ENCODE measurements at regions not wholly inside any gene's neighbourhood (a gene's known extent, or its start where the extent isn't known, plus 50 kb on each side); places are given as distances from the start of the nearest gene placed in this dataset.
"Not testable (repeated sequence)": the region's sequence is repeated elsewhere in the genome, so short reads cannot be mapped to it uniquely, and the experiment has no call there.

DNA sequence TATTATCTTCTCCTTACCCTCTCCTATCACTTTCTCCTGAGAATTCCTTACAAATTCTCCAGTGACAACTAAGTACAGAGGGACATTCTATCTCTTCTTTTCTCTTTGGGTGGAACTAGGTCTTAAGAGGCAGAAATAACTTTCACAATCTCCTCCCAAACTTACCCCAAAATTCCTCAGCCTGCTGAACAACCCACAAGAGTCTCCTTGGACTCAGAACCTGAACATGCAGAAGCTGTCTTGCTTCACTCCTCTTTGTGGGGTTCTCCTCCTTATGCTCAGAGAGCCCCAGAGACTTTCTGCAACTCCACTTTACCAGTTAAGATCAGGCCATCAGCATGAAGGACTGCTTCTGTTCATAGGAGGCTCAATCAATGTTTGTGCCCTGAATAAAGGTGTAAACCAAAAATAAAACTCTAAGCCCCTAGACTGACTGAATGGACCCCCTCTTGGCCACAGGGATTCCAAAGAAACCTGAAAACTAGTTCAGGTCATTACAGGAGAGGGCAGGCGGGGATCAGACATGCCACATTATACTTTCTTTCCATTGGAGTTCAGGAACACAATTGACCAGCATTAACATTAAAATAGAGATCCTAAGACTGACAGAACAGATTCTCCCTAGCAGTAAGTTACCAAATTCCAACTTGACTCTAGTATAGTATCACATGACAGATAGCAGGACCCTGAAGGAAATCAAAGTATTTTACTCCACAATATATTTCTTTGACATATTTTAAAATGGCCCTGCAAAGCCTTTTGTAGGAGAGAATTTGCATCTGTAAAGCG is 179.7 kb upstream of the FBXL17 start:
- TF ChIP-seq, protein P1, sequence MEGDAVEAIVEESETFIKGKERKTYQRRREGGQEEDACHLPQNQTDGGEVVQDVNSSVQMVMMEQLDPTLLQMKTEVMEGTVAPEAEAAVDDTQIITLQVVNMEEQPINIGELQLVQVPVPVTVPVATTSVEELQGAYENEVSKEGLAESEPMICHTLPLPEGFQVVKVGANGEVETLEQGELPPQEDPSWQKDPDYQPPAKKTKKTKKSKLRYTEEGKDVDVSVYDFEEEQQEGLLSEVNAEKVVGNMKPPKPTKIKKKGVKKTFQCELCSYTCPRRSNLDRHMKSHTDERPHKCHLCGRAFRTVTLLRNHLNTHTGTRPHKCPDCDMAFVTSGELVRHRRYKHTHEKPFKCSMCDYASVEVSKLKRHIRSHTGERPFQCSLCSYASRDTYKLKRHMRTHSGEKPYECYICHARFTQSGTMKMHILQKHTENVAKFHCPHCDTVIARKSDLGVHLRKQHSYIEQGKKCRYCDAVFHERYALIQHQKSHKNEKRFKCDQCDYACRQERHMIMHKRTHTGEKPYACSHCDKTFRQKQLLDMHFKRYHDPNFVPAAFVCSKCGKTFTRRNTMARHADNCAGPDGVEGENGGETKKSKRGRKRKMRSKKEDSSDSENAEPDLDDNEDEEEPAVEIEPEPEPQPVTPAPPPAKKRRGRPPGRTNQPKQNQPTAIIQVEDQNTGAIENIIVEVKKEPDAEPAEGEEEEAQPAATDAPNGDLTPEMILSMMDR (IDR thresholded peaks at IDR 0.05; ENCODE audit: low read depth, low read length): no peak
- no peak overlapping the region for H3K4me3 ChIP-seq (ENCODE audit: low read depth, low read length)

DNA sequence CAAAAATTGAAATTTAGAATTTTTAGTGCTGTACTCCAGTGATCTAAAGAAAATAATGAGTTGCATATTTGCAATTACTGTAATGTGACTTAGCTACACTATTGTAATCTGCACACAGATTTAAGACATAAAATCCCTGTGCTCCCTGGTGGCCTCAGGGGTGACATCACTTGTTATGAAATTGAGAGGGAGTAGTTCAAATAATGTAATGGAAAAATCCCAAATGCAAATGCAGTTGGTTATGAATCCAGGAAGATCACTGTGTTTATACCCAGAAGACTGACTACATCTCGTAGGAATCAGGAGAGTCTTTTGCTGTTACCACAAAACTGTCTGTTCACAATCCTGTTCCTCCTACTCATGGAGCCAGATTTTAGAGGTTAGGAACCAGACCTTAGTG is 178.7 kb upstream of the FBXL17 start:
- TF ChIP-seq, protein P1 (IDR thresholded peaks at IDR 0.05; ENCODE audit: low read depth, low read length): no peak
- no peak overlapping the region for H3K4me3 ChIP-seq (ENCODE audit: low read depth, low read length)

DNA sequence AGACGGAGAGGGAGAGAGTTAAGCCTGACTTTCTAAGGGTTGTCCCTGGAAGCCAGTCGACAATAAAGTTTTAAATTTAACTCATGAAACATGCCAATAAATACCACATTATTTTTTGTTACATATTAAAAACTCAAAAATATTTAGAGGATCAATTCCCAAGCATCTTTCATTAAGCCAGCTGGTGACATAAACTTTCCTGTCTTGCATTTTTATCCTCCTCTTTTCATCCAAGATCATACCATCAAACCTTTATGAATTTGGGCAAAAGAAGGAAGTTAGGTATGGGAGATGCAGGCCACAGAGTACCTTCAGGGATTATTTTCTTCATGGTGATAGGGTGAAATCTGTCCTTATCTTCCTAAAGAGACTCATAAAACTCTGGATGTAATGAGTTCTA is 178.3 kb upstream of the FBXL17 start:
- TF ChIP-seq, protein P1 (IDR thresholded peaks at IDR 0.05; ENCODE audit: low read depth, low read length): no peak
- no peak overlapping the region for H3K4me3 ChIP-seq (ENCODE audit: low read depth, low read length)

DNA sequence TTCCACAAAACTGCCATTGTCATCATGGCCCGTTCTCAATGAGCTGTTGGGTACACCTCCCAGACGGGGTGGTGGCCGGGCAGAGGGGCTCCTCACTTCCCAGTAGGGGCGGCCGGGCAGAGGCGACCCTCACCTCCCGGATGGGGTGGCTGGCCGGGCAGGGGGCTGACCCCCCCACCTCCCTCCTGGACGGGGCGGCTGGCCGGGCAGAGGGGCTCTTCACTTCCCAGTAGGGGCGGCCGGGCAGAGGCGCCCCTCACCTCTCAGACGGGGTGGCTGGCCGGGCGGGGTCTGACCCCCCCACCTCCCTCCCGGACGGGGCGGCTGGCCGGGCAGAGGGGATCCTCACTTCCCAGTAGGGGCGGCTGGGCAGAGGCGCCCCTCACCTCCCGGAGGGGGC is 176.9 kb upstream of the FBXL17 start:
- not testable (repeated sequence) for H3K4me3 ChIP-seq (ENCODE audit: low read depth, low read length)

DNA sequence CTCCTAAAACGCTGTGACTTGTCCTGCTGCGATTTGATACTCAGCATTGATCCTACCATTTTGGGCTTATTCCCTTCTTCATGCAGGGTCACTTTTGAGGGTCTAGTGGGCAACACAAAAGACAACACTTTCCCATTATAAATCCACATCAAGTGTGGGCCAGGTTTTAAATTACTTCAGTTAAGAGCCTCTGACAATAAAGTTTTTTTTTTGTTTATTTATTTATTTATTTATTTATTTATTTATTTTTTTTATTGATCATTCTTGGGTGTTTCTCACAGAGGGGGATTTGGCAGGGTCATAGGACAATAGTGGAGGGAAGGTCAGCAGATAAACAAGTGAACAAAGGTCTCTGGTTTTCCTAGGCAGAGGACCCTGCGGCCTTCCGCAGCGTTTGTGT is 176.2 kb upstream of the FBXL17 start:
- not testable (repeated sequence) for H3K4me3 ChIP-seq (ENCODE audit: low read depth, low read length)

DNA sequence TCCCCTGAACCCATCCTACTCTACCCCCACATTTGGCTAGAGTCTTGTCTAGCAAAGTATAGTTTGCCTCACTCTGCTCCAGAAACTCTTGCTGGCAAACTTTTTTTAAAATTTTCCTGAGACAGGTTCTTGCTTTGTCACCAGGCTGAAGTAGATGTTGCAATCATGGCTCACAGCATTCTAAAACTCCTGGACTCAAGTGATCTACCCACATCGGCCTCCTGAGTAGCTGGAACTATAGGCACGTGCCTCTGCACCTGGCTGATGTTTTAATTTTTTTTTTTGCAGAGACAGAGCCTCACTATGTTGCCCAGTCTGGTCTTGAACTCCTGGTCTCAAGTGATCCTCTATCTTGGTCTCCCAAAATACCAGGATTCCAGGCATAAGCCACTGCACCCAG is 175.8 kb upstream of the FBXL17 start:
- TF ChIP-seq, protein P1 (IDR thresholded peaks at IDR 0.05; ENCODE audit: low read depth, low read length): no peak
- no peak overlapping the region for H3K4me3 ChIP-seq (ENCODE audit: low read depth, low read length)

DNA sequence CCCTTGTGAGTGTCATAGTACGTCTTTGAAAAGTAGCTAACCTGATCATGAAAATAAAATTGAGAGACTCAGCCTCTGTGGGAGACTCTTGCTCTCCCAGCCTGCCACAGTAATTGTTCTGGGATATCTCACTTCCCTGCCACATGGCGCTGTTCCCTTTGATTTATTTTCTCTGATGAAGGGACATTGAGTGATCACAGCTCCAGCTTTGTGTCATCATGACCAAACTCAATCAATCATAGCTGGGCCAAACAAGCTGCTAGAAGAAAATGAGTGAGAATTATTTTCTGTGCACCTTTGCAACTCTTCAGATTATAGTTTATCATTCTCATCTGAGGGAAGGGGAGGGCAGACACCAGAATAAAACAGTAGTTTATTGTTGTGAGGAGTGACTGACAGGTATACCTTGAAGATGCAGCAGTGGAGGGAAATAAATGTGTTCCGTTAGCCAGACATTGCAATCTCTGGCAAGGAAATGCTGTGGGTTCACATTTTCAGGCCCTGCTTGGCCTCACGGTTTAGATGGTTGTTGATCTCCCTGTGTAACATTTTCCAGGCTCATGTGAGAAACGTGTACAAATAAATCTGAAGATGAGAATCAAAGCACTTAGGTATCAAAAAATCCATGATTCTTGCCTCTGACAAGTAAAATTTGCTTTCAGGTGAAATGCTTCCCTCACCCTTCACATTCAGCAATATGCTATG is 174.7 kb upstream of the FBXL17 start:
- no peak overlapping the region for H3K4me3 ChIP-seq (ENCODE audit: low read depth, low read length)
- TF ChIP-seq, protein P1 (IDR thresholded peaks at IDR 0.05; ENCODE audit: low read depth, low read length): no peak

DNA sequence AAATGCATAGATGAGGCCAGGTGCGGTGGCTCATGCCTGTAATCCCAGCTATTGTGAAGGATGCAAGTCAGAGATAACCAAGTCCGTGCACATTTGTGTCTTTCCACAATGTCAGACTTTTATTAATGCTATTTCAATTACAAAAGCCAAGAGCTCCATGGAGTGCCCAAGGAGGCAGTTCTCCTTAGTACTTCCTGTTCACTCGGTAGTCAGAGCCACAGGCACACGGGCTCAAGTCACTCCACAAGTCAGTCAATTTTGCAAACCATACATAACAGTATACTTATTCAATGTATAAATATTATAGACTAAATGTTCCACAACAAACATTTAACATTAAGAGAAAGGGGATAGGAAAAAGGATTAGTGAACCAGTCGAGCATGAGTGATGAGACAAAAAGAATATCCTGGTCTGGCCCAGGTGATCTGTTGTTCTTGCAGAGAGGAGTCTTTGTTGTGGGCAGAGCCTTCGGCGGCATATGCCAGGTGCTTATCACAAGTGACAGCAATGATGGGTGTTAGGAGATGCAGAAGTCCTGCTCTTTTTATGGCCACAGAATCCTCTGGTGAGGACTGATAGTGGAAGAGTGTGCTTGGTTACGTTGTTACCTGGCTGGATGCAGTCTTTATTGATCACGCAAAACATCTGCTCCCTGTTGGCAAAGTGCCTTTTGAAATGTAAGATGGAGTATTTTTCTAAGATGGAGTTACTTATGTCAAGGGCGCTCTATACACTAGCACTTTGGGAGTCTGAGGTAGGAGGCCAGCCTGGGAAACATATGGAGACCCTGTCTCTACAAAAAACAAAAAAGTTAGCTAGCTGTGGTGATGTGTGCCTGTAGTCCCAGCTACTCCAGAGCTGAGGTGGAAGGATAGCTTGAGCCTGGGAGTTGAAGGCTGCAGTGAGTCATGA is 167.0 kb upstream of the FBXL17 start:
- TF ChIP-seq, protein P1 (IDR thresholded peaks at IDR 0.05; ENCODE audit: low read depth, low read length): no peak

More for the DNA sequence above, 167.0 kb upstream of the FBXL17 start:
- no peak overlapping the region for H3K4me3 ChIP-seq (ENCODE audit: low read depth, low read length)
